Activated CD8-positive, alpha-beta memory T cell treated with anti-CD3 and anti-CD28 coated beads, Interleukin-2, amount 50 U/mL, for 1 hour (primary cell): ENCODE measurements at regions not wholly inside any gene's neighbourhood (a gene's known extent, or its start where the extent isn't known, plus 50 kb on each side); places are given as distances from the start of the nearest gene placed in this dataset.

Experiments used
- DNase-seq: peaks from one replicate; pipeline ENCODE4 v3.0.0-alpha.2; 2020; ENCODE audit errors: extremely low read depth

- DNase-seq = no peak
Observed at GRCh38 chr14:97206916-97207315, 409.7 kb downstream of the VRK1 start.

GRCh38 chr14:97210202-97210601 is 413.0 kb downstream of the VRK1 start:
- no peak for DNase-seq

- no peak for DNase-seq
Observed at GRCh38 chr14:97212399-97212798, 415.2 kb downstream of the VRK1 start.

- DNase-seq = no peak
Observed at GRCh38 chr14:97213720-97214119, 416.5 kb downstream of the VRK1 start.

- no peak for DNase-seq
Observed at GRCh38 chr14:97215263-97215969, 418.2 kb downstream of the VRK1 start.

GRCh38 chr14:97217111-97217885 is 420.1 kb downstream of the VRK1 start:
- no peak for DNase-seq

GRCh38 chr14:97218274-97218673 is 421.1 kb downstream of the VRK1 start:
- DNase-seq = no peak

- no peak for DNase-seq
Observed at GRCh38 chr14:97218691-97219430, 421.7 kb downstream of the VRK1 start.

GRCh38 chr14:97219431-97220017 is 422.3 kb downstream of the VRK1 start:
- no peak for DNase-seq

- no peak for DNase-seq
Observed at GRCh38 chr14:97221572-97222285, 424.5 kb downstream of the VRK1 start.

- DNase-seq = no peak
Observed at GRCh38 chr14:97224016-97224415, 426.8 kb downstream of the VRK1 start.

GRCh38 chr14:97230051-97230450 is 432.9 kb downstream of the VRK1 start:
- DNase-seq = no peak

- no peak for DNase-seq
Observed at GRCh38 chr14:97233319-97233985, 436.3 kb downstream of the VRK1 start.

- no peak for DNase-seq
Observed at GRCh38 chr14:97246648-97247047, 449.5 kb downstream of the VRK1 start.

- no peak for DNase-seq
Observed at GRCh38 chr14:97248973-97249372, 451.8 kb downstream of the VRK1 start.

GRCh38 chr14:97250931-97251330 is 453.7 kb downstream of the VRK1 start:
- DNase-seq = no peak

GRCh38 chr14:97251491-97252155 is 454.4 kb downstream of the VRK1 start:
- no peak for DNase-seq

GRCh38 chr14:97253756-97254155 is 456.6 kb downstream of the VRK1 start:
- DNase-seq = no peak

GRCh38 chr14:97262336-97262735 is 465.2 kb downstream of the VRK1 start:
- DNase-seq = no peak

GRCh38 chr14:97264516-97265230 is 467.5 kb downstream of the VRK1 start:
- DNase-seq = no peak
